SU-DHL-6 (cell line): ENCODE measurements at regions not wholly inside any gene's neighbourhood (a gene's known extent, or its start where the extent isn't known, plus 50 kb on each side); places are given as distances from the start of the nearest gene placed in this dataset.
"Not testable (repeated sequence)": the region's sequence is repeated elsewhere in the genome, so short reads cannot be mapped to it uniquely, and the experiment has no call there.

Source experiments
- H2AFZ ChIP-seq: fragments of 200-600 bp; sonication (generic); 2 replicates; pipeline ENCODE4 v1.6.1; 2014; ENCODE audit warnings: low read depth, mild to moderate bottlenecking, moderate library complexity, mixed read lengths, antibody characterized with exemption, low read length; ENCODE audit not compliant: severe bottlenecking
- H3F3A ChIP-seq: fragments of 200-600 bp; shearing (Covaris generic); 2 replicates; pipeline ENCODE4 v1.6.0; 2016; ENCODE audit warnings: antibody characterized with exemption, mild to moderate bottlenecking; ENCODE audit not compliant: insufficient read depth
- H3K27ac ChIP-seq: fragments of 200-600 bp; sonication (generic); 2 replicates; pipeline ENCODE4 v1.5.1; 2016; ENCODE audit warnings: low read depth, mild to moderate bottlenecking, low read length, moderate library complexity, mixed read lengths
- H3K27me3 ChIP-seq: fragments of 200-600 bp; sonication (generic), shearing (Covaris generic); 2 replicates; pipeline ENCODE4 v1.6.0; 2014; ENCODE audit warnings: mild to moderate bottlenecking, low read length
- H3K36me3 ChIP-seq: fragments of 200-600 bp; sonication (generic); 2 replicates; pipeline ENCODE4 v1.6.1; 2014; ENCODE audit warnings: mild to moderate bottlenecking, low read length, mixed read lengths
- H3K4me2 ChIP-seq: fragments of 300-600, 200-600 bp; shearing (Covaris generic), sonication (generic); 2 replicates; pipeline ENCODE4 v1.6.0; 2014; ENCODE audit warnings: low read length, low read depth, mild to moderate bottlenecking; ENCODE audit not compliant: poor library complexity, severe bottlenecking
- H3K4me3 ChIP-seq: fragments of 200-600 bp; sonication (generic); 2 replicates; pipeline ENCODE4 v1.5.1; 2014; ENCODE audit warnings: antibody characterized with exemption, low read length, mild to moderate bottlenecking, mixed read lengths; ENCODE audit not compliant: insufficient read depth, poor library complexity, severe bottlenecking
- H3K79me2 ChIP-seq: fragments of 200-600 bp; sonication (generic); 2 replicates; pipeline ENCODE4 v1.6.1; 2014; ENCODE audit warnings: mild to moderate bottlenecking, low read length, moderate library complexity; ENCODE audit not compliant: insufficient read depth
- H3K9ac ChIP-seq: fragments of 200-600 bp; sonication (generic); 2 replicates; pipeline ENCODE4 v1.7.0; 2014; ENCODE audit warnings: mild to moderate bottlenecking, low read length
- H3K9me2 ChIP-seq: fragments of 200-600 bp; sonication (generic); replicated peaks from 2 replicates; pipeline ENCODE4 v1.6.1; 2014; ENCODE audit warnings: low read length; ENCODE audit not compliant: insufficient read depth
- H3K9me3 ChIP-seq: fragments of 200-600 bp; sonication (generic); 2 replicates; pipeline ENCODE4 v1.6.1; 2014; ENCODE audit warnings: low read length, mixed read lengths; ENCODE audit not compliant: insufficient read depth
- H4K20me1 ChIP-seq: fragments of 200-600 bp; sonication (generic); 2 replicates; pipeline ENCODE4 v1.6.1; 2014; ENCODE audit warnings: low read depth, mild to moderate bottlenecking, antibody characterized with exemption, low read length, moderate library complexity, mixed read lengths
- EZH2phosphoT487 ChIP-seq: fragments of 200-600 bp; sonication (generic), shearing (Covaris generic); conservative IDR thresholded peaks from 2 replicates; pipeline ENCODE4 v1.6.1; 2018; ENCODE audit warnings: mild to moderate bottlenecking, antibody characterized with exemption, low read length, moderate library complexity, mixed read lengths
- TF ChIP-seq, protein P1 (sequence below): fragments of 200-600 bp; sonication (generic); IDR thresholded peaks from one replicate; pipeline ENCODE4 v1.5.1; 2017; ENCODE audit warnings: antibody characterized with exemption, mild to moderate bottlenecking, low read length, moderate library complexity; ENCODE audit not compliant: insufficient read depth, poor library complexity, severe bottlenecking

- Histone ChIP-seq H3K9me2 (no peaks in the 10 kb centered on the region), H3K9ac (no peak overlapping the region), H3K9me3 (no peaks in the 10 kb centered on the region), H3K79me2 (no peaks in the 10 kb centered on the region), H3K4me2 (no peak overlapping the region), H3K36me3 (no peaks in the 10 kb centered on the region), H3F3A (no peaks in the 10 kb centered on the region), H3K4me3 (no peak overlapping the region), H4K20me1 (no peaks in the 10 kb centered on the region), H2AFZ (no peak overlapping the region), H3K27ac (no peak overlapping the region), H3K27me3 (no peaks in the 10 kb centered on the region)
- TF ChIP-seq EZH2phosphoT487: no peak
- TF ChIP-seq, protein P1, sequence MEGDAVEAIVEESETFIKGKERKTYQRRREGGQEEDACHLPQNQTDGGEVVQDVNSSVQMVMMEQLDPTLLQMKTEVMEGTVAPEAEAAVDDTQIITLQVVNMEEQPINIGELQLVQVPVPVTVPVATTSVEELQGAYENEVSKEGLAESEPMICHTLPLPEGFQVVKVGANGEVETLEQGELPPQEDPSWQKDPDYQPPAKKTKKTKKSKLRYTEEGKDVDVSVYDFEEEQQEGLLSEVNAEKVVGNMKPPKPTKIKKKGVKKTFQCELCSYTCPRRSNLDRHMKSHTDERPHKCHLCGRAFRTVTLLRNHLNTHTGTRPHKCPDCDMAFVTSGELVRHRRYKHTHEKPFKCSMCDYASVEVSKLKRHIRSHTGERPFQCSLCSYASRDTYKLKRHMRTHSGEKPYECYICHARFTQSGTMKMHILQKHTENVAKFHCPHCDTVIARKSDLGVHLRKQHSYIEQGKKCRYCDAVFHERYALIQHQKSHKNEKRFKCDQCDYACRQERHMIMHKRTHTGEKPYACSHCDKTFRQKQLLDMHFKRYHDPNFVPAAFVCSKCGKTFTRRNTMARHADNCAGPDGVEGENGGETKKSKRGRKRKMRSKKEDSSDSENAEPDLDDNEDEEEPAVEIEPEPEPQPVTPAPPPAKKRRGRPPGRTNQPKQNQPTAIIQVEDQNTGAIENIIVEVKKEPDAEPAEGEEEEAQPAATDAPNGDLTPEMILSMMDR: no peak
Observed at GRCh38 chr12:75628511-75628910, 117.1 kb upstream of the KRR1 start.

GRCh38 chr12:75623631-75624154, 112.3 kb upstream of the KRR1 start:
- H3K9me2 ChIP-seq: no peaks in the 10 kb centered on the region
- no peak overlapping the region for H3K9ac ChIP-seq
- no peaks in the 10 kb centered on the region for H3K79me2 ChIP-seq
- H3K4me2 ChIP-seq: no peak overlapping the region
- no peak overlapping the region for H3K27ac ChIP-seq
- H3K9me3 ChIP-seq: no peaks in the 10 kb centered on the region
- no peak for TF ChIP-seq EZH2phosphoT487
- TF ChIP-seq, protein P1: no peak
- no peak overlapping the region for H3K4me3 ChIP-seq
- H3F3A ChIP-seq: no peaks in the 10 kb centered on the region
- H3K27me3 ChIP-seq: no peaks in the 10 kb centered on the region
- H4K20me1 ChIP-seq: no peaks in the 10 kb centered on the region
- H2AFZ ChIP-seq: no peak overlapping the region
- H3K36me3 ChIP-seq: no peaks in the 10 kb centered on the region

- Histone ChIP-seq H3K9me2 (no peaks in the 10 kb centered on the region), H3K79me2 (no peaks in the 10 kb centered on the region), H3K27ac (no peak overlapping the region), H3K27me3 (no peaks in the 10 kb centered on the region), H3K9me3 (no peaks in the 10 kb centered on the region), H4K20me1 (no peaks in the 10 kb centered on the region), H3K9ac (no peak overlapping the region), H3K36me3 (no peaks in the 10 kb centered on the region), H3K4me3 (no peak overlapping the region), H2AFZ (no peak overlapping the region), H3F3A (no peaks in the 10 kb centered on the region), H3K4me2 (no peak overlapping the region)
- no peak for TF ChIP-seq EZH2phosphoT487
- TF ChIP-seq, protein P1: no peak
Observed at GRCh38 chr12:75622492-75622891, 111.1 kb upstream of the KRR1 start.

DNA sequence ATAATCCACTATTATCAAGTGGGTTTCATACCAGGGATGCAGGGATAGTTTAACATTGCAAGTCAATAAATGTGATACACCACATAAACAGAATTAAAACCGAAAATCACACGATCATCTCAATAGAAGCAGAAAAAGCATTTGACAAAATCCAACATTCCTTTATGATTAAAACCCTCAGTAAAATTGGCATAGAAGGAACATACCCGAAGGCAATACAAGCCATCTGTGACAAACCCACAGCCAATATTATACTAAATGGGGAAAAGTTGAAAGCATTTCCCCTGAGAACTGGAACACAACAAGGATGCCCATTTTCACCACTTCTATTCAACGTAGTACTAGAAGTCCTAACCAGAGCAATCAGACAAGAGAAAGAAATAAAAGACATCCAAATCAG, 103.0 kb upstream of the KRR1 start:
- not testable (repeated sequence) for H3K79me2 ChIP-seq, H3K36me3 ChIP-seq, H3K9ac ChIP-seq, H4K20me1 ChIP-seq, H3K9me2 ChIP-seq, H3K4me2 ChIP-seq, H3K9me3 ChIP-seq, H3K27ac ChIP-seq, H2AFZ ChIP-seq, H3F3A ChIP-seq, H3K27me3 ChIP-seq, H3K4me3 ChIP-seq
